Kidney epithelial cell (primary cell): ENCODE measurements at regions not wholly inside any gene's neighbourhood (a gene's known extent, or its start where the extent isn't known, plus 50 kb on each side); places are given as distances from the start of the nearest gene placed in this dataset.

Source experiments
- DNase-seq: peaks from one replicate; pipeline ENCODE4 v3.0.0-alpha.2; 2010; ENCODE audit warnings: low read depth
- H3K27me3 ChIP-seq: 2 replicates; pipeline ENCODE4 v1.6.0; 2011; ENCODE audit warnings: low read length; ENCODE audit not compliant: control insufficient read depth, insufficient read depth
- H3K36me3 ChIP-seq: 2 replicates; pipeline ENCODE4 v1.5.1; 2011; ENCODE audit warnings: low read length; ENCODE audit not compliant: control insufficient read depth, insufficient read depth
- H3K4me3 ChIP-seq: 2 replicates; pipeline ENCODE4 v1.5.1; 2011; ENCODE audit warnings: low read depth, mild to moderate bottlenecking, control low read depth, low read length
- TF ChIP-seq, protein P1 (sequence below): IDR thresholded peaks from 2 replicates; pipeline ENCODE4 v1.5.1; 2011; ENCODE audit warnings: mild to moderate bottlenecking, moderate library complexity, low read length, control low read depth, inconsistent platforms; ENCODE audit not compliant: insufficient read depth, poor library complexity, severe bottlenecking

- TF ChIP-seq, protein P1, sequence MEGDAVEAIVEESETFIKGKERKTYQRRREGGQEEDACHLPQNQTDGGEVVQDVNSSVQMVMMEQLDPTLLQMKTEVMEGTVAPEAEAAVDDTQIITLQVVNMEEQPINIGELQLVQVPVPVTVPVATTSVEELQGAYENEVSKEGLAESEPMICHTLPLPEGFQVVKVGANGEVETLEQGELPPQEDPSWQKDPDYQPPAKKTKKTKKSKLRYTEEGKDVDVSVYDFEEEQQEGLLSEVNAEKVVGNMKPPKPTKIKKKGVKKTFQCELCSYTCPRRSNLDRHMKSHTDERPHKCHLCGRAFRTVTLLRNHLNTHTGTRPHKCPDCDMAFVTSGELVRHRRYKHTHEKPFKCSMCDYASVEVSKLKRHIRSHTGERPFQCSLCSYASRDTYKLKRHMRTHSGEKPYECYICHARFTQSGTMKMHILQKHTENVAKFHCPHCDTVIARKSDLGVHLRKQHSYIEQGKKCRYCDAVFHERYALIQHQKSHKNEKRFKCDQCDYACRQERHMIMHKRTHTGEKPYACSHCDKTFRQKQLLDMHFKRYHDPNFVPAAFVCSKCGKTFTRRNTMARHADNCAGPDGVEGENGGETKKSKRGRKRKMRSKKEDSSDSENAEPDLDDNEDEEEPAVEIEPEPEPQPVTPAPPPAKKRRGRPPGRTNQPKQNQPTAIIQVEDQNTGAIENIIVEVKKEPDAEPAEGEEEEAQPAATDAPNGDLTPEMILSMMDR, result no peak
- no peak overlapping the region for H3K4me3 ChIP-seq
- H3K36me3 ChIP-seq, result no peaks in the 10 kb centered on the region
- no peak for DNase-seq
- no peaks in the 10 kb centered on the region for H3K27me3 ChIP-seq
Measured at GRCh38 chr6:144714021-144714712, 429.0 kb downstream of the UTRN start.

- TF ChIP-seq, protein P1, result no peak
- DNase-seq, result no peak
Measured at GRCh38 chr6:144715344-144715743, 430.2 kb downstream of the UTRN start.

DNA sequence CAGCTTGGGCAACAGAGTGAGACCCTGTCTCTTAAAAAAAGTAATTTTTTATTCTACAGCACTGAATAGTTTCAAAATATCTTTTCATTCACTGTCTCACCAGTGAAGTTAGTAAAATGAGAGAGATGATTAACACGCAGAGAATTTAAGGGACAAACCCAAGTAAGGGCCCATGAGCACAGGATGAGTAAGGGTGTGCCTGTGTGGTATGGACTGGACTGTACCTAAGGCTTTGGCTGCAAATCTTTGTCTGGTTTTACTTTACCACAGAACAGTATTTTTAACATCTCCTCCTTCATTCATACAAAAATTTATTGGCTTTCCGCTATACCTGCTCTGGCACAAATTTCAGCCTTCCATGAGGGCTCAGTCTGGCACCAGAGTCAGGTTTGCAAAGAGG is 433.3 kb downstream of the UTRN start:
- Histone ChIP-seq H3K4me3 (no peak overlapping the region), H3K27me3 (no peaks in the 10 kb centered on the region), H3K36me3 (no peaks in the 10 kb centered on the region)
- TF ChIP-seq, protein P1, result no peak
- DNase-seq, result no peak

More at GRCh38 chr6:144715344-144715743, 430.2 kb downstream of the UTRN start:
- no peaks in the 10 kb centered on the region for H3K27me3 ChIP-seq
- H3K36me3 ChIP-seq, result no peaks in the 10 kb centered on the region
- H3K4me3 ChIP-seq, result no peak overlapping the region

DNA sequence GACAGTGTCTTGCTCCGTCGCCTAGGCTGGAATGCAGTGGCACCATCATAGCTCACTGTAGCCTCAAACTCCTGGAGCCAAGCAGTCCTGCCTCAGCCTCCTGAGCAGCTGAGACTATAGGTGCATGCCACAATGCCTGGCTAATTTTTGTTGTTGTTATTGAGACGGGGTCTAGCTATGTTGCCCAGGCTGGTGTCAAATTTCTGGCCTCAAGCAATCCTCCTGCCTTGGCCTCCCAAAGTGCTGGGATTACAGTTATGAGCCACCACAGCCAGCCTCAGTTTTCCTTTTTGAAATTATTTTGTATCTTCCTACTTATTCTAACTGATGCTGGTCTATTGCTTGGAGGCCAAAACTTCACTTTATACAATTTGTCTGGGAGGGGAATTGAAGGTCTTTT is 436.1 kb downstream of the UTRN start:
- no peak for DNase-seq
- TF ChIP-seq, protein P1, result no peak
- H3K36me3 ChIP-seq, result no peaks in the 10 kb centered on the region
- H3K27me3 ChIP-seq, result no peaks in the 10 kb centered on the region
- no peak overlapping the region for H3K4me3 ChIP-seq

DNA sequence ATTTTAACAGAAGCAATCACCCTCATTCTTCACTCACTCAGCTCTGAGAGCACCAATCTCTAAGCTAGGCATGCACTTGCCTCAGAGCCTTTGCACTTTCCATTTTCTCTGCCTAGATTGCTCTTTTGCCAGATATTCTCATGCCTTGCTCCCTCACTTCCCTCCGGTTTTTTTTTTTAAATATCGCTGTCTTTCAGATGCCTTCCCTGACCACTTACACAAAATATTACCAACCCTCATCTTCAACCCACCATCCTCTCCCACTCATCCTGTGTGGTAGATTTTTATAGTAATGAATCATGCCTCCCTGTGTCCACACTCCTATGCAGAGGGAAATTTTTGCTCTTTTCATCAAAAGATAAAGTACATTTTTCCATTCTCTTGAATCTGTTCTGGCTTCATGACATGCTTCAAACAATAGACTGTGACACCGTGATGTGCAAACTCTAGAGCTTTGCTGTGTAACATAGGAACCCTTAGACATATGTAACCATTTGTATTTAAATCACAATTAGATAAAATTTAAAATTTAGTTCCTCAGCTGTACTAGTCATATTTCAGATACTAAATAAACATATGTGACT is 437.1 kb downstream of the UTRN start:
- no peaks in the 10 kb centered on the region for H3K36me3 ChIP-seq
- H3K27me3 ChIP-seq, result no peaks in the 10 kb centered on the region
- no peak overlapping the region for H3K4me3 ChIP-seq
- TF ChIP-seq, protein P1, result no peak
- DNase-seq, result no peak

- no peak for DNase-seq
- TF ChIP-seq, protein P1, result no peak
- no peak overlapping the region for H3K4me3 ChIP-seq
- H3K27me3 ChIP-seq, result no peaks in the 10 kb centered on the region
- no peaks in the 10 kb centered on the region for H3K36me3 ChIP-seq
Measured at GRCh38 chr6:144722925-144723324, 437.8 kb downstream of the UTRN start.
